BJ (cell line): ENCODE measurements at regions not wholly inside any gene's neighbourhood (a gene's known extent, or its start where the extent isn't known, plus 50 kb on each side); places are given as distances from the start of the nearest gene placed in this dataset.

Source experiments
- CTCF ChIA-PET: fragments of 350-600 bp; formaldehyde crosslinking; extraction: SDS; loops from one replicate; lab custom pipeline; 2021; ENCODE audit warnings: antibody characterized with exemption, inconsistent platforms; lab: Yijun Ruan, JAX
- POLR2A ChIA-PET: fragments of 300-600 bp; sonication (Branson Sonifier 250); formaldehyde crosslinking; extraction: SDS; loops from one replicate; lab custom pipeline; 2021; ENCODE audit warnings: antibody characterized with exemption; lab: Charles Lee
- DNase-seq: peaks from one replicate; pipeline ENCODE4 v3.0.0-alpha.2; 2011; ENCODE audit warnings: low read depth
- H3K27me3 ChIP-seq: 2 replicates; pipeline ENCODE4 v1.6.0; 2011; ENCODE audit warnings: low read length; ENCODE audit not compliant: control insufficient read depth, insufficient read depth
- H3K36me3 ChIP-seq: 2 replicates; pipeline ENCODE4 v1.5.1; 2011; ENCODE audit warnings: low read length; ENCODE audit not compliant: control insufficient read depth, insufficient read depth
- H3K4me3 ChIP-seq: 2 replicates; pipeline ENCODE4 v1.5.1; 2011; ENCODE audit warnings: low read depth, mild to moderate bottlenecking, control low read depth, low read length
- TF ChIP-seq, protein P1 (sequence below): IDR thresholded peaks from 2 replicates; pipeline ENCODE4 v1.5.1; 2011; ENCODE audit warnings: low read depth, mild to moderate bottlenecking, control low read depth, inconsistent platforms, low read length, moderate library complexity; ENCODE audit not compliant: insufficient read depth

DNA sequence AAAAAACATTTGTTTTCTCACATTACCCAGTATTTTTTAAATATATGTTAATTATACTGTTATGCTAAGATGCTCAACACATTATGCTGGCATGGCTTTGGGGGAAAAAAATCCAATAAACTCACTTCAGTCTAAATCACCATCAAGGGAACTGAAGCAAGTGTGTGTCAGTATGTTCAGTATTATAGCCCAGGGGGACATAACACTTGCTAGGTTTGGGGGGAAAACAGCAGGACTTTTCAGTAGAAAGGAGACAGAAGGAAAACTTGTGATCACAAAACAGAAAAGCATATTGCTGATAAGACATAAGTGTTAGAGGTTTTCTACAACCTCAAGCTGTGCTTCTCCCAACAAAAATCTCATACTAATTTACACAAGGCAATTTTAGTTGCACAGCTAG, 1759.9 kb upstream of the PCDH20 start:
- TF ChIP-seq, protein P1, sequence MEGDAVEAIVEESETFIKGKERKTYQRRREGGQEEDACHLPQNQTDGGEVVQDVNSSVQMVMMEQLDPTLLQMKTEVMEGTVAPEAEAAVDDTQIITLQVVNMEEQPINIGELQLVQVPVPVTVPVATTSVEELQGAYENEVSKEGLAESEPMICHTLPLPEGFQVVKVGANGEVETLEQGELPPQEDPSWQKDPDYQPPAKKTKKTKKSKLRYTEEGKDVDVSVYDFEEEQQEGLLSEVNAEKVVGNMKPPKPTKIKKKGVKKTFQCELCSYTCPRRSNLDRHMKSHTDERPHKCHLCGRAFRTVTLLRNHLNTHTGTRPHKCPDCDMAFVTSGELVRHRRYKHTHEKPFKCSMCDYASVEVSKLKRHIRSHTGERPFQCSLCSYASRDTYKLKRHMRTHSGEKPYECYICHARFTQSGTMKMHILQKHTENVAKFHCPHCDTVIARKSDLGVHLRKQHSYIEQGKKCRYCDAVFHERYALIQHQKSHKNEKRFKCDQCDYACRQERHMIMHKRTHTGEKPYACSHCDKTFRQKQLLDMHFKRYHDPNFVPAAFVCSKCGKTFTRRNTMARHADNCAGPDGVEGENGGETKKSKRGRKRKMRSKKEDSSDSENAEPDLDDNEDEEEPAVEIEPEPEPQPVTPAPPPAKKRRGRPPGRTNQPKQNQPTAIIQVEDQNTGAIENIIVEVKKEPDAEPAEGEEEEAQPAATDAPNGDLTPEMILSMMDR = no peak
- no peak for DNase-seq
- Histone ChIP-seq H3K4me3 (no peak overlapping the region), H3K36me3 (no peaks in the 10 kb centered on the region), H3K27me3 (no peaks in the 10 kb centered on the region)
- ChIA-PET CTCF (no interaction called here), POLR2A (no interaction called here)

DNA sequence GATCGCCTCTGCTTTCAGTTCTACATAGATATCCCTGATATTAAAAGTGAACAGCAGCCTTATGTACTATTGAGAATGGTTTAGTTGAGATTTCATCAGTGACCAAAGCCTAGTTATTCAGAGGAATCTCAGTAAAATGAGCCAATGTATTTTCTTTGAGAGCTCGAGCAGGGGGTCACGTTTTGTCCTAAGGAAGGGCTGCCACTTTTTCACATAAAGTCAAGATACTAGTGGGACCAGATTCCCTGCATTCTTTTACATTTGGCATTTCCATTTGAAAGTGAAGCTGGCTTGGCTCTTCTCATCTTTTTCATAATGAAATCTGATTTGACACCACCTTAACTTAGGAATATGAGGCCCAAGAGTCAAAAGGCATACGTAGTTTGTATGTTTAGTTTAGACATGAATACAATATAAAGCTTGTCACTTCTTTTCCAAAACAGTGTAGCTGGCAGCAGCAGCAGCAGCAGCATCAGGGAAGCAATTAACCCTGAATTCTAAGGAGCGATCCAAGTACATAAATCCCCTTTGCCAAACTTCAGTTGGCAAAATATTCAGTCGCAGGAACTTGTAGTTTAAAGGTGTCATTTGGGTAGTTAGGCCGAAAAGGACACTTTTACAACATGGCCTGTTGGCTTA, 1752.2 kb upstream of the PCDH20 start:
- ChIA-PET CTCF (no interaction called here), POLR2A (no interaction called here)
- Histone ChIP-seq H3K4me3 (no peak overlapping the region), H3K27me3 (no peaks in the 10 kb centered on the region), H3K36me3 (no peaks in the 10 kb centered on the region)
- no peak for DNase-seq
- TF ChIP-seq, protein P1 = no peak

DNA sequence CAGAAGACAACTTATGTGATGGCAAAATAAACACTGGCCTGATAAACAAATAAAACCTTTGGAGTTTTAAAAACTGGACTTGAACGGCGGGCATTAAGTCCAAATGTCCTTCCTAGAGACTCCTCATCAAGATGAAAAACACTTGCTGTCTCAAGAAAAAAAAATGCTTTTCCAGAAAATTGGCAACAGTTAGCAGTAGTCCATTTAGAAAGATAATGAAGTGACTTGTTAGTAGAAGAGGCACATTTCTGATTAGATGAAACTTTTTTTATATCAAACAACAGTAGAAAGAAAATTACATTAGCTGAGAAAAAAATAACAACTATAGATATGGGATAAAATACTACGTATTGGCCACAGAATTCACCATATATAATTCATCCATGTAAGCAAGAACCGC, 1750.7 kb upstream of the PCDH20 start:
- Histone ChIP-seq H3K36me3 (no peaks in the 10 kb centered on the region), H3K4me3 (no peak overlapping the region), H3K27me3 (no peaks in the 10 kb centered on the region)
- TF ChIP-seq, protein P1 = no peak
- CTCF ChIA-PET = no interaction called here
- no peak for DNase-seq
- POLR2A ChIA-PET = no interaction called here

DNA sequence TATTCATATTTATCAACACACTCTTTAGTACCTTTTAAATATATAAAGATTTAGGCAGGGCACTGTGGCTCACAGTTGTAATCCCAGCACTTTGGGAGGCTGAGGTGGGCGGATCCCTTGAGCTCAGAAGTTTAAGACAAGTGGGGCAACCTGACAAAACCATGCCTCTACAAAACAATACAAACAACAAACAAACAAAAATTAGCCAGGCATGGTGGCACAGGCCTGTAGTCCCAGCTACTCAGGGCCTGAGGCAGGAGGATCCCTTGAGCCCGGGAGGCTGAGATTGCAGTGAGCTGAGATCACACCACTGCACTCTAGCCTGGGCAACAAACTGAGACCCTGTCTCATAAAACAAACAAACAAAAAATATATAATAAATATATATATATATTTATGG, 1748.3 kb upstream of the PCDH20 start:
- TF ChIP-seq, protein P1 = no peak
- POLR2A ChIA-PET = no interaction called here
- Histone ChIP-seq H3K27me3 (no peaks in the 10 kb centered on the region), H3K4me3 (no peak overlapping the region), H3K36me3 (no peaks in the 10 kb centered on the region)
- CTCF ChIA-PET = no interaction called here
- DNase-seq = no peak

GRCh38 chr13:63161219-63161618, 1745.6 kb upstream of the PCDH20 start:
- POLR2A ChIA-PET = no interaction called here
- H3K27me3 ChIP-seq = no peaks in the 10 kb centered on the region
- H3K4me3 ChIP-seq = no peak overlapping the region
- TF ChIP-seq, protein P1 = no peak
- CTCF ChIA-PET = no interaction called here
- DNase-seq = no peak
- H3K36me3 ChIP-seq = no peaks in the 10 kb centered on the region
